ENCODE measurements at regions not wholly inside any gene's neighbourhood (a gene's known extent, or its start where the extent isn't known, plus 50 kb on each side); places are given as distances from the start of the nearest gene placed in this dataset.

- TF ChIP-seq CTCF (IDR thresholded peaks at IDR 0.05; ENCODE audit: low read length) (no peak), EZH2phosphoT487 (IDR thresholded peaks at IDR 0.05; ENCODE audit: low read length) (no peak), EZH2 (optimal IDR thresholded peaks at IDR 0.05; ENCODE audit: low read depth, low read length) (no peak)
These were observed 82.0 kb downstream of the DPPA2 start for GRCh38 chr3:109234300-109234699.
